ENCODE measurements at regions not wholly inside any gene's neighbourhood (a gene's known extent, or its start where the extent isn't known, plus 50 kb on each side); places are given as distances from the start of the nearest gene placed in this dataset.

DNA sequence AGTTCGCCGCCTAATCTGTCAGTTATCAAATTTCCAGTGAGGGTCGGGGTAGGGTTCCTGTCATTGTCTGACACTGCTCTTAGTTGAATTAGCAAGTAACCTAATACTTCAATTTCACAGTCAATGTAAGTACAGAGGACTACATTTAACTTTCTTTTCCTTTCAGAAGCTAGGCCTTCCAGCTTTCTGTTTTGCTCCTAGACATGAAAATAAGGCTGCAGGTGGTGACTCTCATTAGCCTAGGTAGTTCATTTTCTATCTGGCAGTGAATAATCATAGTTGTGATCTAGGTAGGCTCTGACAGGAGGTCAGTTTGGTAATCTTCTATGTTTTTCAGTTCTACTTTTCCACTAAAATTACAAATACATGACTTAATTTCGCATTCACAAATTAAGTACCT, 783.1 kb downstream of the MRPL39 start:
- TF ChIP-seq EZH2 (IDR thresholded peaks at IDR 0.05; ENCODE audit: insufficient read depth, poor library complexity, severe bottlenecking) (no peak), EZH2phosphoT487 (IDR thresholded peaks at IDR 0.05; ENCODE audit: insufficient read depth, low read depth) (no peak)
- Histone ChIP-seq H3K79me2 (ENCODE audit: insufficient read depth) (no peaks in the 10 kb centered on the region), H3K4me2 (ENCODE audit: unreplicated experiment) (no peak overlapping the region), H3K4me3 (no peak overlapping the region), H3K27ac (no peak overlapping the region), H3K9me2 (ENCODE audit: insufficient read depth) (no peaks in the 10 kb centered on the region), H3K9me3 (ENCODE audit: low read depth) (no peaks in the 10 kb centered on the region), H3K4me1 (ENCODE audit: insufficient read depth) (no peaks in the 10 kb centered on the region), H2AFZ (no peak overlapping the region), H3K27me3 (replicated peaks; ENCODE audit: insufficient read depth) (no peaks in the 10 kb centered on the region), H3F3A (ENCODE audit: insufficient read depth) (no peaks in the 10 kb centered on the region), H3K9ac (no peak overlapping the region), H3K36me3 (ENCODE audit: low read depth) (no peaks in the 10 kb centered on the region), H4K20me1 (ENCODE audit: insufficient read depth) (no peaks in the 10 kb centered on the region)
- 38 to 45% methylated on average over 4 of the region's 4 CpGs for WGBS, 2 experiments (ENCODE audit: low coverage in 1 of 2, low lambda C conversion rate in 2 of 2, missing lambda C conversion rate in 2 of 2)
- no peak for DNase-seq
- in situ Hi-C loops (cut with MboI): no loop called here

DNA sequence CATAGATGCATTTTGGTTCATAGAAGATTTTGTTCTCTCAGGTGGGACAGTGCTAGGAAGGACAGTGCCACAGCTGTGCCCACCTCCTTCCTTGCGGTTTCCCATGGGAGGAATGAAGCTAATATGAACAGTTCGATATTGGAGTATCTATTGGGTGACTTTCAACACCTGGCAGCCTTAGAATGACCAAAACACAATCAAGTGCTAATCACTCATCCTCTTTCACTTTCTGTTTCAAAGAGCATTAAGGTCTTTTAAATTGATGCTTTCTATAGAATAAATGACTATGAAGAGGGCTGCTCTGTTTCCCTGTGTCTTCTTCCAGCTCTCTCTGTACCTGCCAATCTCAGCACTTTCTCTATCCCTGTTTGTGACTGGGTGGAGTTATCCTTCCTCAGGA, 784.0 kb downstream of the MRPL39 start:
- Histone ChIP-seq H3K27ac (no peak overlapping the region), H2AFZ (no peak overlapping the region), H3K27me3 (replicated peaks; ENCODE audit: insufficient read depth) (no peaks in the 10 kb centered on the region), H3K4me1 (ENCODE audit: insufficient read depth) (no peaks in the 10 kb centered on the region), H3K9me2 (ENCODE audit: insufficient read depth) (no peaks in the 10 kb centered on the region), H3F3A (ENCODE audit: insufficient read depth) (no peaks in the 10 kb centered on the region), H3K4me2 (ENCODE audit: unreplicated experiment) (no peak overlapping the region), H3K9ac (no peak overlapping the region), H3K79me2 (ENCODE audit: insufficient read depth) (no peaks in the 10 kb centered on the region), H3K9me3 (ENCODE audit: low read depth) (no peaks in the 10 kb centered on the region), H4K20me1 (ENCODE audit: insufficient read depth) (no peaks in the 10 kb centered on the region), H3K36me3 (ENCODE audit: low read depth) (no peaks in the 10 kb centered on the region), H3K4me3 (no peak overlapping the region)
- no peak for TF ChIP-seq EZH2phosphoT487 (IDR thresholded peaks at IDR 0.05; ENCODE audit: insufficient read depth, low read depth)
- no peak for TF ChIP-seq EZH2 (IDR thresholded peaks at IDR 0.05; ENCODE audit: insufficient read depth, poor library complexity, severe bottlenecking)
- in situ Hi-C loops (cut with MboI): no loop called here
- no peak for DNase-seq
- 21 to 27% methylated on average over 2 of the region's 2 CpGs for WGBS, 2 experiments (ENCODE audit: low coverage in 1 of 2, low lambda C conversion rate in 2 of 2, missing lambda C conversion rate in 2 of 2)

DNA sequence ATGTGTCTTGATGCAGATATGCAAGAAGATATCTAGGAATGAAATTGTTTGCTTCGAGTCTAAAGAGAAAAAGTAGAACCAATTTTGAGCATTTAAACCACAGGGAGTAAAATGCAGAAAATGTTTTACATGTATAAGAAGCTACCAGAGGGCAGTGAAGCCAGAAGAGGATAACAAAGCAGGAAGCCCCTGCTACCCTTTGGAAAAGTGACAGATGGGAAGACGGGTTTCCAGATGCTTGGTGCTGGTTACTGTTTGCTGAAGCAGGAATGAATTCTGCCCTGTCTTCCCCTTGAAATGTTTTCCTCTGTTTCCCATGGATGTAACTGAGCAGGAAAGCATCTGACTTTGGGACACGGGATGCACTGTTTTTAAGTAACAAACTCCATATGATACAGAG, 822.2 kb downstream of the MRPL39 start:
- Histone ChIP-seq H3K4me1 (ENCODE audit: insufficient read depth) (no peaks in the 10 kb centered on the region), H4K20me1 (ENCODE audit: insufficient read depth) (no peaks in the 10 kb centered on the region), H3K36me3 (ENCODE audit: low read depth) (no peaks in the 10 kb centered on the region), H3K4me3 (no peak overlapping the region), H3K9me2 (ENCODE audit: insufficient read depth) (no peaks in the 10 kb centered on the region), H3K79me2 (ENCODE audit: insufficient read depth) (no peaks in the 10 kb centered on the region), H3K9me3 (ENCODE audit: low read depth) (no peaks in the 10 kb centered on the region), H3K4me2 (ENCODE audit: unreplicated experiment) (no peak overlapping the region), H3K27ac (no peak overlapping the region), H3F3A (ENCODE audit: insufficient read depth) (no peaks in the 10 kb centered on the region), H3K9ac (no peak overlapping the region), H3K27me3 (replicated peaks; ENCODE audit: insufficient read depth) (no peaks in the 10 kb centered on the region), H2AFZ (no peak overlapping the region)
- TF ChIP-seq EZH2 (IDR thresholded peaks at IDR 0.05; ENCODE audit: insufficient read depth, poor library complexity, severe bottlenecking): no peak
- no peak for TF ChIP-seq EZH2phosphoT487 (IDR thresholded peaks at IDR 0.05; ENCODE audit: insufficient read depth, low read depth)
- 1 to 12% methylated on average over 3 of the region's 3 CpGs for WGBS, 2 experiments (ENCODE audit: low coverage in 1 of 2, low lambda C conversion rate in 2 of 2, missing lambda C conversion rate in 2 of 2)
- in situ Hi-C loops (cut with MboI): no loop called here
- DNase-seq: no peak

DNA sequence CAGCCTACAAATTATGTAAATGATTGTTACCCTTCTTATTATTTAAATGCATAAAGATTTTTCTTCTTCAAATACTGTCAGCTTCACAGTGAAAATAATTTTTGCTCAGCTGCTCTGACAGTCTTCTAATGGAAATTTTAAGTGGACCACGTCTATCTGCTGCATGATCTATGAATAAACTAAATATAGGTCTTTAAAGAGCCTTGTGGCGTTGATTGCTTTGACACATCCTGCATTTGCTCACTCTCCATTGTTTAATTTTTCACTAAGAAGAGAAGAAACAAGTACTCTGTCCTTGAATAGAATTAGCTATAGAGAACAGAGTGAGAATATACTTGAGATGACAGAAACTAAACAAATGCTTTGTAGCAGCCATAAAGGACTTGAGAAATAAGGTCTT, 826.1 kb downstream of the MRPL39 start:
- Histone ChIP-seq H3K9me3 (ENCODE audit: low read depth) (no peaks in the 10 kb centered on the region), H3K27me3 (replicated peaks; ENCODE audit: insufficient read depth) (no peaks in the 10 kb centered on the region), H3K9me2 (ENCODE audit: insufficient read depth) (no peaks in the 10 kb centered on the region), H3F3A (ENCODE audit: insufficient read depth) (no peaks in the 10 kb centered on the region), H3K4me2 (ENCODE audit: unreplicated experiment) (no peak overlapping the region), H3K4me3 (no peak overlapping the region), H3K9ac (no peak overlapping the region), H4K20me1 (ENCODE audit: insufficient read depth) (no peaks in the 10 kb centered on the region), H3K27ac (no peak overlapping the region), H3K36me3 (ENCODE audit: low read depth) (no peaks in the 10 kb centered on the region), H3K79me2 (ENCODE audit: insufficient read depth) (no peaks in the 10 kb centered on the region), H3K4me1 (ENCODE audit: insufficient read depth) (no peaks in the 10 kb centered on the region), H2AFZ (no peak overlapping the region)
- no peak for TF ChIP-seq EZH2 (IDR thresholded peaks at IDR 0.05; ENCODE audit: insufficient read depth, poor library complexity, severe bottlenecking)
- TF ChIP-seq EZH2phosphoT487 (IDR thresholded peaks at IDR 0.05; ENCODE audit: insufficient read depth, low read depth): no peak
- in situ Hi-C loops (cut with MboI): no loop called here
- 6 to 11% methylated on average over 2 of the region's 2 CpGs for WGBS, 2 experiments (ENCODE audit: low coverage in 1 of 2, low lambda C conversion rate in 2 of 2, missing lambda C conversion rate in 2 of 2)
- no peak for DNase-seq

Measured in GM23248 (cell line).